ENCODE measurements at regions not wholly inside any gene's neighbourhood (a gene's known extent, or its start where the extent isn't known, plus 50 kb on each side); places are given as distances from the start of the nearest gene placed in this dataset.

DNA sequence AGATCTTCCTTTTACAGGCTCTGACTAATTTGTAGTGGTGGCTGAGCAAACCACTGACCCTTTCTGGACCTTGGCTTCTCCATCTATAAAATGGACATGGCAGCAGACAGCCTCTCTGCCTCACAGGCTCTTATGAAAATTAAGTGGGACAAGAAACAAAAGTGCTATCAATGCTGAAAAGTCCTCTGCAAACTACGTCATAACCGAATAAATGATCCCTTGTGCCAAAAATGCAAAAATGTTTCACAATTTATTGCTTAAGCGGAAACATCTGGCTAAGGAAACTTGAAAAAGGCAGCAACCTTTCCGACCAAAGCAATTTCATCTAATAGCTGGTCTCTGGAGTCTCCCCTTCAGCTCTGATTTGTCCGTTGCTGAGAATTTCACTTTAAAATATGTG, 108.5 kb upstream of the PLXNC1 start:
- Histone ChIP-seq H3K4me1 (ENCODE audit: low read length) (peaks cover 9% of the 10 kb centered on the region), H4K20me1 (ENCODE audit: insufficient read depth, low read length) (no peaks in the 10 kb centered on the region), H2AFZ (ENCODE audit: low read depth, low read length) (no peak overlapping the region), H3K27me3 (ENCODE audit: low read depth, low read length) (no peaks in the 10 kb centered on the region), H3K27ac (ENCODE audit: low read length) (no peak overlapping the region), H3K4me3 (ENCODE audit: low read length) (peak overlapping the region; percentile 45), H3K9me3 (ENCODE audit: insufficient read depth, low read length) (peaks cover 10% of the 10 kb centered on the region; the same call in 1 of the 2 replicates), H3K79me2 (ENCODE audit: low read length) (no peaks in the 10 kb centered on the region), H3K36me3 (replicated peaks; ENCODE audit: low read depth, low read length) (no peaks in the 10 kb centered on the region), H3K4me2 (ENCODE audit: low read length) (peak overlapping the region; percentile 45), H3K9ac (ENCODE audit: low read length) (no peak overlapping the region)
- no peak for TF ChIP-seq EZH2phosphoT487 (IDR thresholded peaks at IDR 0.05; ENCODE audit: low read depth)
- TF ChIP-seq, protein P1, sequence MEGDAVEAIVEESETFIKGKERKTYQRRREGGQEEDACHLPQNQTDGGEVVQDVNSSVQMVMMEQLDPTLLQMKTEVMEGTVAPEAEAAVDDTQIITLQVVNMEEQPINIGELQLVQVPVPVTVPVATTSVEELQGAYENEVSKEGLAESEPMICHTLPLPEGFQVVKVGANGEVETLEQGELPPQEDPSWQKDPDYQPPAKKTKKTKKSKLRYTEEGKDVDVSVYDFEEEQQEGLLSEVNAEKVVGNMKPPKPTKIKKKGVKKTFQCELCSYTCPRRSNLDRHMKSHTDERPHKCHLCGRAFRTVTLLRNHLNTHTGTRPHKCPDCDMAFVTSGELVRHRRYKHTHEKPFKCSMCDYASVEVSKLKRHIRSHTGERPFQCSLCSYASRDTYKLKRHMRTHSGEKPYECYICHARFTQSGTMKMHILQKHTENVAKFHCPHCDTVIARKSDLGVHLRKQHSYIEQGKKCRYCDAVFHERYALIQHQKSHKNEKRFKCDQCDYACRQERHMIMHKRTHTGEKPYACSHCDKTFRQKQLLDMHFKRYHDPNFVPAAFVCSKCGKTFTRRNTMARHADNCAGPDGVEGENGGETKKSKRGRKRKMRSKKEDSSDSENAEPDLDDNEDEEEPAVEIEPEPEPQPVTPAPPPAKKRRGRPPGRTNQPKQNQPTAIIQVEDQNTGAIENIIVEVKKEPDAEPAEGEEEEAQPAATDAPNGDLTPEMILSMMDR (IDR thresholded peaks at IDR 0.05; ENCODE audit: low read depth, low read length) = no peak

DNA sequence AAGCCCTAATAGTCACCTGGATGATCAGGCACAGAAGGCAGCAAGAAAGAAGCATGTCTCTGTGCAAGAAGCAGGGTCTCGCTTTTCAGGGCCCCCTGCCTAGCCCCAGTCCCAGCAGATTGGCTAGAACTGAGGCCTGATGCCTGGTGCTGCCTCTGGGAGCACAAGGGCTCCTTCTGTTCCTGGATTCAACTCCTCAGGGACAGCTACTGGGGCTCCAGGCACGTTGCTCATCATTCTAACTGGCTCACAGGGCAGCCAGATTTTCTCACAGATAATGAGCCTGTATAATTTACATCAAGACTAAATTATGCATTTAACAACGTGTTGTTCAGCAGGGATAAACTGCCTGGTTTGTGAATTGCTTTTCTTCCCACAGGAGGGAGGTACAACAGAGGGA, 106.5 kb upstream of the PLXNC1 start:
- H3K4me2 ChIP-seq (ENCODE audit: low read length) = no peak overlapping the region
- no peaks in the 10 kb centered on the region; the same call in 1 of the 2 replicates for H3K27me3 ChIP-seq (ENCODE audit: low read depth, low read length)
- no peak overlapping the region for H2AFZ ChIP-seq (ENCODE audit: low read depth, low read length)
- no peaks in the 10 kb centered on the region for H3K79me2 ChIP-seq (ENCODE audit: low read length)
- no peak for TF ChIP-seq EZH2phosphoT487 (IDR thresholded peaks at IDR 0.05; ENCODE audit: low read depth)
- TF ChIP-seq, protein P1 (IDR thresholded peaks at IDR 0.05; ENCODE audit: low read depth, low read length) = no peak
- H3K36me3 ChIP-seq (replicated peaks; ENCODE audit: low read depth, low read length) = no peaks in the 10 kb centered on the region
- H4K20me1 ChIP-seq (ENCODE audit: insufficient read depth, low read length) = no peaks in the 10 kb centered on the region
- peaks cover 10% of the 10 kb centered on the region; the same call in 1 of the 2 replicates for H3K9me3 ChIP-seq (ENCODE audit: insufficient read depth, low read length)
- H3K27ac ChIP-seq (ENCODE audit: low read length) = no peak overlapping the region
- H3K9ac ChIP-seq (ENCODE audit: low read length) = no peak overlapping the region
- no peak overlapping the region for H3K4me3 ChIP-seq (ENCODE audit: low read length)
- H3K4me1 ChIP-seq (ENCODE audit: low read length) = peaks cover 15% of the 10 kb centered on the region

DNA sequence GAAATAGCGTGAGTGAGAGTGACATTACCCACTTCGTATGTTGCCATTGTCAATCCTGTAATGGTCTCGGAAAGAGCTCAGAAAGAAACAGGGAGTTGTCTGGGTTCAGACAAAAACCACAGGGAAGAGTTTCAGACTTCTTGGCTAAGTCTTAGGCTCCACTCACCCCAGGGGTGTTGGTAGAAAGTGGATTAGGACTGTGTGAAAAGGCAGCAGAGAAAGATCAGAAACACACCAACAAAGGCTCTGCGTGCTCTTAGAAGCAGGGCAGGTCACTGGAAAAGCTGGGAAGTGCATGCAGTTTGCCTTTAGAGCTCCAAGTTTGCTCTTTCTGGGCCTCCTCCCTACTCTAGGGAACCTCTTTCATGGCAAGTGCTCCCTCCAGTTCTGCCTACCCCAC, 106.1 kb upstream of the PLXNC1 start:
- Histone ChIP-seq H3K27ac (ENCODE audit: low read length) (no peak overlapping the region), H4K20me1 (ENCODE audit: insufficient read depth, low read length) (no peaks in the 10 kb centered on the region), H2AFZ (ENCODE audit: low read depth, low read length) (no peak overlapping the region), H3K79me2 (ENCODE audit: low read length) (no peaks in the 10 kb centered on the region), H3K4me2 (ENCODE audit: low read length) (no peak overlapping the region), H3K36me3 (replicated peaks; ENCODE audit: low read depth, low read length) (no peaks in the 10 kb centered on the region), H3K4me1 (ENCODE audit: low read length) (peaks cover 20% of the 10 kb centered on the region), H3K4me3 (ENCODE audit: low read length) (no peak overlapping the region), H3K27me3 (ENCODE audit: low read depth, low read length) (no peaks in the 10 kb centered on the region; the same call in 1 of the 2 replicates), H3K9ac (ENCODE audit: low read length) (no peak overlapping the region), H3K9me3 (ENCODE audit: insufficient read depth, low read length) (peaks cover 10% of the 10 kb centered on the region; the same call in 1 of the 2 replicates)
- TF ChIP-seq, protein P1 (IDR thresholded peaks at IDR 0.05; ENCODE audit: low read depth, low read length) = no peak
- TF ChIP-seq EZH2phosphoT487 (IDR thresholded peaks at IDR 0.05; ENCODE audit: low read depth) = no peak

DNA sequence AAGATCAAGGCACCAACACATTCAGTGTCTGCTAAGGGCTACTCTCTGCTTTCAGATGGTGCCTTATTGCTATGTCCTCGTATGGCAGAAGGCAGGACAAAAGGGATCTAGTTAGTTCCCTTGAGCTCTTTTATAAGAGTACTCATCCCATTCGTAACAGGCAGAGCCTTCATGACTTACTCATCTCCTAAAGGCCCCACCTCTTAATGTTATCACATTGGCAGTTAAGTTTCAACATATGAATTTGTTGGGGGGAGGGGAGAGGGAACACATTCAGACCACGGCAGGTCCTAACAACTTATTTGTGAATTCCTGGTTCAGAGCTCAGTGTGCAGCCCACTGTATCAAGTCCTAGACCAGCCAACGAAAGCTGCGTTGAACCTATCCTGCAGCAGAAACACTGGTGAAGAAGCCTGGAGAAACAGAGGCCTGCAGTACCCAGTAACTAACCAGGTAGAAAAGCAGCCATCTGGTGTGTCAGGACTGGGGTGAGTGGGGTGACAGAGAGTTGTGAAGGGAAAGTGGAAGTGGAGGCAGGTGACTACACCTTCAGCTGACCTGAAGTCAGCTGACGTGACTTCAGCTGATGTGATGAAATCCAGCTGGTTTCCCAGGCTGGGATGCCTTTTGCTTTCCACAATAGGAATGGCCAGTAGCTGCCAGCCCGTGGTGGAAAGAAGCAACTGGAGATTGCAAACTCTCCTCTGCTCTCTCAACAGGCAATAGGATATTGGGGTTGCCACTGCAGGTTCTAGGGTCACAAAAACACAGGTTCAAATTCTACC, 101.6 kb upstream of the PLXNC1 start:
- TF ChIP-seq, protein P1 (IDR thresholded peaks at IDR 0.05; ENCODE audit: low read depth, low read length) = no peak
- no peak for TF ChIP-seq EZH2phosphoT487 (IDR thresholded peaks at IDR 0.05; ENCODE audit: low read depth)
- no peaks in the 10 kb centered on the region for H3K79me2 ChIP-seq (ENCODE audit: low read length)
- H3K9ac ChIP-seq (ENCODE audit: low read length) = no peak overlapping the region
- H3K27me3 ChIP-seq (ENCODE audit: low read depth, low read length) = no peaks in the 10 kb centered on the region; the same call in 1 of the 2 replicates
- H3K9me3 ChIP-seq (ENCODE audit: insufficient read depth, low read length) = no peaks in the 10 kb centered on the region
- H3K4me3 ChIP-seq (ENCODE audit: low read length) = peak overlapping the region; percentile 37
- peak overlapping the region; percentile 60 for H3K4me2 ChIP-seq (ENCODE audit: low read length)
- peaks cover 24% of the 10 kb centered on the region for H3K4me1 ChIP-seq (ENCODE audit: low read length)
- H3K36me3 ChIP-seq (replicated peaks; ENCODE audit: low read depth, low read length) = no peaks in the 10 kb centered on the region
- no peak overlapping the region for H3K27ac ChIP-seq (ENCODE audit: low read length)
- no peaks in the 10 kb centered on the region for H4K20me1 ChIP-seq (ENCODE audit: insufficient read depth, low read length)
- peak overlapping the region; percentile 71; the same call in 1 of the 2 replicates for H2AFZ ChIP-seq (ENCODE audit: low read depth, low read length)
